ENCODE measurements at regions not wholly inside any gene's neighbourhood (a gene's known extent, or its start where the extent isn't known, plus 50 kb on each side); places are given as distances from the start of the nearest gene placed in this dataset.

DNA sequence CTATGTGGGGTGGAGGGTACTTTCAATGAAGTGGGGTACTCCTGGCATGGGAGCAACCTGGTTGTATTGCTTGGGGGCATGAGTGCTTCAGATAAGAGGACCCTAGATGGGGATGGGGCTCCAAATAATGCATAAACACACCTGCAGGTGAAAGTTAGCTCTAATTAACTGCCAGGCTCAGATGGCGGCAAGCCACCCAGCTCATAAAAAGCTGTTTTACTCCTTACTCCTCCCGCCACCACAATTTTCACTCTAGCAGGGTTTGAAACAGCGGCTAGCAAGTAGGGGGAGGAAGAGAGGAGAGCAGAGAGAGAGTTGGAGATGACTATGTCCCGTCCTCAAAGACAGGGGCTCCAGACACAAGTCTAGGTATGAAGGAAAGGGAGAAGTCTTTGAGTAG is 117.7 kb upstream of the WSCD1 start:
- TF ChIP-seq FOXP2 (optimal IDR thresholded peaks at IDR 0.05; ENCODE audit: borderline replicate concordance, extremely low read depth, extremely low read length, insufficient read depth) = no peak
- TF ChIP-seq, protein P1, sequence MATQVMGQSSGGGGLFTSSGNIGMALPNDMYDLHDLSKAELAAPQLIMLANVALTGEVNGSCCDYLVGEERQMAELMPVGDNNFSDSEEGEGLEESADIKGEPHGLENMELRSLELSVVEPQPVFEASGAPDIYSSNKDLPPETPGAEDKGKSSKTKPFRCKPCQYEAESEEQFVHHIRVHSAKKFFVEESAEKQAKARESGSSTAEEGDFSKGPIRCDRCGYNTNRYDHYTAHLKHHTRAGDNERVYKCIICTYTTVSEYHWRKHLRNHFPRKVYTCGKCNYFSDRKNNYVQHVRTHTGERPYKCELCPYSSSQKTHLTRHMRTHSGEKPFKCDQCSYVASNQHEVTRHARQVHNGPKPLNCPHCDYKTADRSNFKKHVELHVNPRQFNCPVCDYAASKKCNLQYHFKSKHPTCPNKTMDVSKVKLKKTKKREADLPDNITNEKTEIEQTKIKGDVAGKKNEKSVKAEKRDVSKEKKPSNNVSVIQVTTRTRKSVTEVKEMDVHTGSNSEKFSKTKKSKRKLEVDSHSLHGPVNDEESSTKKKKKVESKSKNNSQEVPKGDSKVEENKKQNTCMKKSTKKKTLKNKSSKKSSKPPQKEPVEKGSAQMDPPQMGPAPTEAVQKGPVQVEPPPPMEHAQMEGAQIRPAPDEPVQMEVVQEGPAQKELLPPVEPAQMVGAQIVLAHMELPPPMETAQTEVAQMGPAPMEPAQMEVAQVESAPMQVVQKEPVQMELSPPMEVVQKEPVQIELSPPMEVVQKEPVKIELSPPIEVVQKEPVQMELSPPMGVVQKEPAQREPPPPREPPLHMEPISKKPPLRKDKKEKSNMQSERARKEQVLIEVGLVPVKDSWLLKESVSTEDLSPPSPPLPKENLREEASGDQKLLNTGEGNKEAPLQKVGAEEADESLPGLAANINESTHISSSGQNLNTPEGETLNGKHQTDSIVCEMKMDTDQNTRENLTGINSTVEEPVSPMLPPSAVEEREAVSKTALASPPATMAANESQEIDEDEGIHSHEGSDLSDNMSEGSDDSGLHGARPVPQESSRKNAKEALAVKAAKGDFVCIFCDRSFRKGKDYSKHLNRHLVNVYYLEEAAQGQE (IDR thresholded peaks at IDR 0.05; ENCODE audit: insufficient read depth in 1 of 2, low read depth in 2 of 2, low read length in 2 of 2) = no peak
- no peak for TF ChIP-seq TAF1 (IDR thresholded peaks at IDR 0.05; ENCODE audit: borderline replicate concordance, insufficient read depth, low read length)
- TF ChIP-seq SIN3A (IDR thresholded peaks at IDR 0.05; ENCODE audit: borderline replicate concordance, insufficient read depth, low read length) = no peak
- TF ChIP-seq POLR2AphosphoS5 (IDR thresholded peaks at IDR 0.05; ENCODE audit: low read depth, low read length) = no peak

DNA sequence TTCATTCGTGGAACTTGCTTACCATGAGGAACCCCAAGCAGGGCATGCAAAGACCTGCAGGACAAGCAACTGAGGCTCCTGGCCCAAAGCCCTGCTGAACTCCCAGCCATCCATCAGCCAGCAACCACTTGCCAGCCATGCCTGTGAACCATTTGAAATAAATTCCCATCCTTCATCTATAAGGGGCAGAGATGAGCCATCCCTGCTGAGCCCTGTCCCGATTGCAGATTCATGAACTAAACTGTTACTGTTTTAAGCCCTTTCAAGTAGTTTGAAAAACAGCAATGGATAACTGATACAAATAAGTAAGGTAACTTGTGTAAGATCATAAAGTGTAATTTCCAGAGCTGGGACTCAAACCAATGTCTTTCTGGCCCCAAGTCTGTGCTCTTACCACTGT is 114.4 kb upstream of the WSCD1 start:
- TF ChIP-seq TAF1 (IDR thresholded peaks at IDR 0.05; ENCODE audit: borderline replicate concordance, insufficient read depth, low read length) = no peak

DNA sequence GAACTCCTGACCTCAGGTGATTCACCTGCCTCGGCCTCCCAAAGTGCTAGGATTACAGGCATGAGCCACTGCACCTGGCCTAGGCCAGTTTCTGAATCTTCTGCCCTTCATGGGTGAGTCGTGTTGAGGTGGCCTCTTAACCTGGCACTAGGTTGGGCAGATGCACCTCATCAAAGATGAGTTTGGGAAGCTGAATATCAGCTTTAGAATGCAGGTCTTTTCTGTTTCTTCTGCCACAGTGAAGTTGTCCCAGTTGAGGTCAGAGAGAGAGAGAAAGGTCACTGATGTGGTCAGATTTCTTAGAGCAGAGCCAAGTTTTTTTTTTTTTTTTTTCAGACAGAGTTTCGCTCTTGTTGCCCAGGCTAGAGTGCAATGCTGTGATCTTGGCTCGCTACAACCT is 111.3 kb upstream of the WSCD1 start:
- TF ChIP-seq, protein P1 (IDR thresholded peaks at IDR 0.05; ENCODE audit: insufficient read depth in 1 of 2, low read depth in 2 of 2, low read length in 2 of 2) = no peak
- TF ChIP-seq POLR2AphosphoS5 (IDR thresholded peaks at IDR 0.05; ENCODE audit: low read depth, low read length) = no peak
- TF ChIP-seq TAF1 (IDR thresholded peaks at IDR 0.05; ENCODE audit: borderline replicate concordance, insufficient read depth, low read length) = no peak
- no peak for TF ChIP-seq SIN3A (IDR thresholded peaks at IDR 0.05; ENCODE audit: borderline replicate concordance, insufficient read depth, low read length)
- TF ChIP-seq FOXP2 (optimal IDR thresholded peaks at IDR 0.05; ENCODE audit: borderline replicate concordance, extremely low read depth, extremely low read length, insufficient read depth) = no peak

DNA sequence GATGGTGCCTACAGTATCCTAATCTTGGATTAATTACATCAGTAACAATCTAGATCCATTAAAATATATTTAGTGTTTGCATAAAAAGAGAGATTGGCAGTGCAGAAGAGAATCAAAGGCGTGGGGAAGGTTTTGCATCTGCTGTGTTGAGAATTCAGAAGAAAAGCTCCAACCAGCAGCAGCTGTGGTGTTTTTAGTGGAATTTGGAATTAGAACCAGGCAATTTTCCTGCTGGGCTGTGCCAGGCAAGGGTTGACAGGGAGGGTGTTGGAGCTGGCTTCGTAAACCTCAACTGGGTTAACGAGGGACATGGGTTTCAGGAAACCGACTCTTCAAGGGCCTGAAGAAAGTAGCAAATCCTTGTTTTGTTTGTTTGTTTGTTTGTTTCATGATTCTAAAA is 107.8 kb upstream of the WSCD1 start:
- no peak for TF ChIP-seq TAF1 (IDR thresholded peaks at IDR 0.05; ENCODE audit: borderline replicate concordance, insufficient read depth, low read length)
- no peak for TF ChIP-seq SIN3A (IDR thresholded peaks at IDR 0.05; ENCODE audit: borderline replicate concordance, insufficient read depth, low read length)
- no peak for TF ChIP-seq FOXP2 (optimal IDR thresholded peaks at IDR 0.05; ENCODE audit: borderline replicate concordance, extremely low read depth, extremely low read length, insufficient read depth)
- no peak for TF ChIP-seq POLR2AphosphoS5 (IDR thresholded peaks at IDR 0.05; ENCODE audit: low read depth, low read length)
- TF ChIP-seq, protein P1 (IDR thresholded peaks at IDR 0.05; ENCODE audit: insufficient read depth in 1 of 2, low read depth in 2 of 2, low read length in 2 of 2) = no peak

DNA sequence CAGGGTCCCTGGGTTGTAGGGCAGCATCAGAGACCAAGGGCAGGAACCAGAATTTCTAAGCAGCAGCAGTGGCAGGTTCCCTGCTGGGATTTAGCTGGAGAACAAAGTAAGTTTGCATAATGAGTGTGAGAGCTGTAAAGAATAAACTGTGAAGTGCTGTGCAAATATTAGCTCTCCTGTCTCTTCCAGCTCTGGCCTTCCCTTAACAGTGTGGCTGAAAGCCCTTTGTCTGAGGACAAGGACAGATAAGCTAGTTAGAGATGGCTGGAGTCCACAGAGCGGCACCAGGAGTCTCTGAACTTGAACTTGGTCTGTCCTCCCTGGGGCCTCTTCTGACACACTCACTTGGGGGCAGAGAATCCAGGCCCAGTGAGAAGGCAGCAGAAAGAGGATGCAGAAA is 98.2 kb upstream of the WSCD1 start:
- TF ChIP-seq POLR2AphosphoS5 (IDR thresholded peaks at IDR 0.05; ENCODE audit: low read depth, low read length) (no peak), TAF1 (IDR thresholded peaks at IDR 0.05; ENCODE audit: borderline replicate concordance, insufficient read depth, low read length) (no peak), FOXP2 (optimal IDR thresholded peaks at IDR 0.05; ENCODE audit: borderline replicate concordance, extremely low read depth, extremely low read length, insufficient read depth) (no peak), SIN3A (IDR thresholded peaks at IDR 0.05; ENCODE audit: borderline replicate concordance, insufficient read depth, low read length) (no peak)
- TF ChIP-seq, protein P1 (IDR thresholded peaks at IDR 0.05; ENCODE audit: insufficient read depth in 1 of 2, low read depth in 2 of 2, low read length in 2 of 2) = no peak
